ENCODE measurements at regions not wholly inside any gene's neighbourhood (a gene's known extent, or its start where the extent isn't known, plus 50 kb on each side); places are given as distances from the start of the nearest gene placed in this dataset.
"Not testable (repeated sequence)": the region's sequence is repeated elsewhere in the genome, so short reads cannot be mapped to it uniquely, and the experiment has no call there.

DNA sequence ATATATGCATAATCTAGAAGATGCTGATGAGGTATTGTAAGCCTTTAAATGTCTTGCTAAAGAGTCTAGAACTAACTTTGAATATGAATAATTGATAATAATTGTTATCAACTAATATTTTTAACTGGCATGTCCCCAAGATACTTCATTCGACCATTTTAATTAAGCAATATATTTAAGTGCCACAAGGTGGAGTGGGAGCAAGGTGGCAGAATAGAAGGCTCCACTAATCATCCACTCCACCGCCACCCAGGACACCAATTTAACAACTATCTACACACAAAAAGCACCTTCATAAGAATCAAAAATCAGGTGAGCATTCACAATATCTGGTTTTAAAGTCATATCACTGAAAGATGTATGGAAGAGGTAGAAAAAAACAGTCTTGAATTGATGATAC, 409.6 kb downstream of the SEC23A start:
- no peak for DNase-seq

DNA sequence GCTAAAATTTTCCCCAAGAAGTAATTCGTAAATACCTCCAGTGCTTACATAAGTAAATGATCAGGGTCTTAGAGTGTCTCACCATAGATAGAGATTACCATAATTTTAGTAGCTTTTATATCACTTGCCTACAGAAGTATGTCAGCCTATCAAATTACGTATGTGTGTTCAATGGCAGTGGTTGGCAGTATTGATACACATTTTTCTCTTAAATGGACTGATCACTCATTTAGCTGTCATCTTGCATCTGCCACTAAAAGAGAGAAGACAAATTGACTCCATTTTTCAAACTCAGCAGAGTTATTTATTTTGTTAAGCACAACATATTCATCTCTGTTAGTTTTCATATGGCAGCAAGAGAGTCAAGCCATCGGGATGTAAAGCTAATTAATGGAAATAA, 413.1 kb upstream of the CLEC14A start:
- no peak for DNase-seq

DNA sequence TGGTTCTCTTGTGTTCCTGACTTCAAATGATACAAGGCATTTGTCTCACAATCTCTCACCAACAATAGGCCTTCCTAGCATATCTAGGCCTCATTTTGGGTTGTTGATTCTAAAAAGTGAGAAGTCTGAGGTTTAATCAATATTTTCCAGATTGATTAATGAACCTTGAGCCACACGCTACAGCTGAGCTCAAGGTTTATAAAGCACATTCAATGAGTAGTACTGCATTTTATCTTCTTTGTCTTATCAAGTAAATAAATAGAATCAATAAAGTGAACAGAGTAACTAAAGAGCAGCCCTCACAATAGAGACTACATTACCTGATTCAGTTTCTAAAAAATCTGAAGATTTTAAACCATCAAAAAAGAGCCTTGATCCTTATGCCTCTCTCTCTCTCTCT, 407.5 kb upstream of the CLEC14A start:
- no peak for DNase-seq

DNA sequence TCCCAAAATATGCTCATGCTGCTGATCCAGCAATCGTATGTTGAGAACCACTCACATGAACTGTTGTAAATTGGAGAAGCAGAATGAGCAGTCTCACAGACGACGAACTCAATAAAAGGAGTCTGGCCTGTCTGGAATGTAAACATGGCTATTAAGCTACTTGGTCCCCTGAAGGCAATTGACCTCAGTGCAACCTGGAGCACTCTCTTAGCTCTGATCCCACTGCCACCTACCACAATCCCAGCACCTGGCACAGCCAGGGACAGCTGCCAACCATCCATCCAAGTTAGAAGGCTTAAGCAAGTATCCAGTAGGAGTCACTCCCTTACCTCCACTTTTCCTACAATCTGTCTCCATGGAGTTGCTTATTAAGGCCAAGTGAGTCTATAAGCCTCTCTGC, 406.9 kb upstream of the CLEC14A start:
- no peak for DNase-seq

DNA sequence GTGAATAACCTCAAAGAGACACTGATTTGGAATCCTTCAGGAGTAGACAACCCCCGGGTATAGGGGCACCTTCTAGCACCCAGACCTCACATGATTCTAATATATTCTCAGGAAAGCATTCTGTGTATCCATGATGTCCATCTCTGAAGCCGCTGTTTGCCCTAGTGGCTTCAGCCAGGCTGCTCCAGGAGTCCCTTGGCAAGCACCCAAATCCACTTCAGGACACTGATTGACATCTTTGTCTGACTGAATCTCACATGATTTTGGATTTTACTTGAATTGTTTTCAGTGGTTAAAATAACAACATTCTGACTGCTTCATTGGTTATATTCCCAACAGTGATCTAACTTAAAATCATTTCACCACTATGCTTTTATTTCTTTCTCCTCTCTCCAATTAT, 390.5 kb upstream of the CLEC14A start:
- no peak for DNase-seq

DNA sequence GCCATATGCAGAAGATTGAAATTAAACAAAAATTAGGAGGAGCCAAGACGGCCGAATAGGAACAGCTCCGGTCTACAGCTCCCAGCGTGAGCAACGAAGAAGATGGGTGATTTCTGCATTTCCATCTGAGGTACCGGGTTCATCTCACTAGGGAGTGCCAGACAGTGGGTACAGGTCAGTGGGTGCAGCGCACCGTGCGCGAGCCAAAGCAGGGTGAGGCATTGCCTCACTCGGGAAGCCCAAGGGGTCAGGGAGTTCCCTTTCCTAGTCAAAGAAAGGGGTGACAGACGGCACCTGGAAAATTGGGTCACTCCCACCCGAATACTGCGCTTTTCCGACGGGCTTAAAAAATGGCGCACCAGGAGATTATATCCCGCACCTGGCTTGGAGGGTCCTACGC, 379.0 kb upstream of the CLEC14A start:
- DNase-seq, result not testable (repeated sequence)

DNA sequence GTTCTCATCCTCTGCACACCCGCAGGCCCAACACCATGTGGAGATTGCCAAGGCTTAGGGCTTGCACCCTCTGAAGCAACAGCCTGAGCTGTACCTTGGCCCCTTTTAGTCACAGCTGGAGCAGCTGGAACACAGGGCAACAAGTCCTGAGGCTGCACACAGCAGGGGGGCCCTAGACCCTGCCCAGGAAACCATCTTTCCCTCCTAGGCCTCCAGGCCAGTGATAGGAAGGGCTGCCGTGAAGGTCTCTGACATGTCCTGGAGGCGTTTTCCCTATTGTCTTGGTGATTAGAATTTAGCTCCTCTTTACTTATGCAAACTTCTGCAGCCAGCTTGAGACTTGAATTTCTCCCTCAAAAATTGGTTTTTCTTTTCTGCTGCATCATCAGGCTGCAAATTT, 373.5 kb upstream of the CLEC14A start:
- no peak for DNase-seq

DNA sequence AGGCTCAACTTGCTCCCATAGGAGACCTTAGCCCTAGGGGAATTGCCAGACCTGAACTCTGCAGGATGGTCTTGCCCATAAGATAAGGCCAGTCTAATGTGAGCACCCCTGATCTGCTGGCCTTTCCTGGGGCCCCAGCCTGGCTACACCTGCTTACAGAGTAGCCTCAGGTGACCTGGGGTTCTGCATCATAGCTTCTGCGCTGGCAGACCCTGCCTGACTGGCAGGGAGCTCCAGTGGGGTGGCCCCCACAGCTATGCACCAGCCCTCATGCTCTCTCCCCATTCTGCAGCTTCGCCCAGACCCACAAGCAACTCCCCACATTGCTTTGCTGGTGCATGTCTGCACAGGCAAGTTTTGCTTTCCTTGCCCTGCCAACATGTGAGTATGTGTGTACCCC, 371.3 kb upstream of the CLEC14A start:
- no peak for DNase-seq

DNA sequence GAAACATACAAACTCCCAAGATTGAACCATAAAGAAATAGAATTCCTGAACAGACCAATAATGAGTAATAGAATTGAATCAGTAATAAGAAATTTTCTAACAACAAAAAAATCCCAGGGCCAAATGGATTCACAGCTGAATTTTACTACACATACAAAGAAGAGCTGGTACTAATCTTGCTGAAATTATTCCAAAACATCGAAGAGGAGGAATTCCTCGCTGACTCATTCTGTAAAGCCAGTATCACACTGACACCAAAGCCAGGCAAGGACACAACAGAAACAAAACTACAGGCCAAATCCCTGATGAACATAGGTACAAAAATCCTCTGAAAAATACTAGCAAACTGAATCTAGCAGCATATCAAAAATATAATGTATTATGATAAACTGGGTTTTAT, 367.8 kb upstream of the CLEC14A start:
- DNase-seq, result no peak

DNA sequence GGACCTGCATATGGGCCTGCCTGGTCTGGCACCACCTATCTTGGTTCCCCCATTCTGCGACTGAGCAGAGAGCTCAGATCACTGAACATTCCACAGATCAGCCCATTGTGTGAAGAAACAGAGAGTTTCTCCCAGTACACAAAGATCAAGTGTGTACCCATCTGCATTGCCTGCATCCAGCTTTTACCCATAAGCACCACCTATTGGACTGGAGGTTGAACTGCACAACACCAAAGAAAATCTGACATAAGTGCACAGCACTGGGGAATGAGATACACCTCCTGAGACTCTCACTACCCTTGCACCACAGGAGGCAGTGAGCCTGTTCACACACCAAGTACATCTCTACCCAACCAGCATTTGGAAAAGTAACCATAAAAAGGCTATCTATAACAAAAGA, 362.6 kb upstream of the CLEC14A start:
- no peak for DNase-seq

DNA sequence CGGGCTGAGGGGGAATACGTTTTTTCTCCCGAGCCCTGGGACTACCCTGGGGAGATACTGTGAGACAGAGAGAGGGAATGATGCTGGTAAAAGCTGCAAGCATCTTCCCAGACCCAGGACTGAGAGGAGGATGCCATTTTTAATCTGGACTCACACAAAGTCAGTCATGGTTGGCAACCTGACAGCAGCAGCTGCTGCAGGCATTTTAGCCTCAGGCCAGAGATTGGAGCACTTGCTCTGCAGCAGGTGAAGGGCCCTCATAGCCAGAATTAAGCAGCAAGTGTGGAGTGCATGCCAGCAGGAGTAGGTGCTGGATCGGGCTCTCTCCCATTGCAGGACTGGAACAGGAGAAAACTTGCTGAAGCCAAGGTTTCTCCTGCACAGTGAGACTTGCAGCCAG, 361.1 kb upstream of the CLEC14A start:
- peak; percentile 13 for DNase-seq

DNA sequence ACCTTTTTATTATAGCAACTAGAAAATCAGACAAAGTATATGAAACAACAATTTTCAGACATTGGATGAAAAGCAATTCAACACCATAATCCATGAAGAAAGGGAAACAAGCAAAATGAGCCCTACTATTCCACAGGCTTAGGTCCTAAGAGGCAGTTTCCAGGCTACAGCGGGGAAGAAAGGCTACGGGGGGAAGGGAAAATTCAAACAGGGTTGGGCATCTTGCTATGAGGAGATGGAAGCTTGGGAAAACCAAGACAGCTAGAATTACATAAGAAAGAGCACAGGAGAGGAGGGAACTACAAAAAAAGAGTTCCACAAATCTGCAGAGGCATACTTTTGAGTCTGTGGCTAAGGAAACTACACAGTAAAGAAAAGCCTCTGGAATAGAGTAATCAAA, 356.0 kb upstream of the CLEC14A start:
- no peak for DNase-seq

DNA sequence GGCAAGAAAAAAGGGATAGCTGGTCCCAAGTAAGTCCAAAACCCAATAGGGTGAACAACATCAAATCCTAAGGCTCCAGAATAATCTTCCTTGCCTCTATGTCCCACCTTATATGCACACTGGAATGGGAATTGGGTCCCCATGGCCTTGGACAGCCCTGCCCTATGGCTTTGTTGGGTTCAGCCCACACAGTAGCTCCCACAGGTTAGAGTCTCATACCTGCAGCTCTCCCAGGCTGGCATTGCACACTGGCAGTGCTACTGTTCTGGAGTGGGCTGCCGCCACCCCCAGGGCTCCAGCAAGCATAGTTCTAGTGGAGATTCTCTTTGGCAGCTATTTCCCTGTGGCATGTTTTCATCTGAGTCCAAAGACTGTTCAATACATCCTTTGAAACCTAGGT, 352.4 kb upstream of the CLEC14A start:
- no peak for DNase-seq

DNA sequence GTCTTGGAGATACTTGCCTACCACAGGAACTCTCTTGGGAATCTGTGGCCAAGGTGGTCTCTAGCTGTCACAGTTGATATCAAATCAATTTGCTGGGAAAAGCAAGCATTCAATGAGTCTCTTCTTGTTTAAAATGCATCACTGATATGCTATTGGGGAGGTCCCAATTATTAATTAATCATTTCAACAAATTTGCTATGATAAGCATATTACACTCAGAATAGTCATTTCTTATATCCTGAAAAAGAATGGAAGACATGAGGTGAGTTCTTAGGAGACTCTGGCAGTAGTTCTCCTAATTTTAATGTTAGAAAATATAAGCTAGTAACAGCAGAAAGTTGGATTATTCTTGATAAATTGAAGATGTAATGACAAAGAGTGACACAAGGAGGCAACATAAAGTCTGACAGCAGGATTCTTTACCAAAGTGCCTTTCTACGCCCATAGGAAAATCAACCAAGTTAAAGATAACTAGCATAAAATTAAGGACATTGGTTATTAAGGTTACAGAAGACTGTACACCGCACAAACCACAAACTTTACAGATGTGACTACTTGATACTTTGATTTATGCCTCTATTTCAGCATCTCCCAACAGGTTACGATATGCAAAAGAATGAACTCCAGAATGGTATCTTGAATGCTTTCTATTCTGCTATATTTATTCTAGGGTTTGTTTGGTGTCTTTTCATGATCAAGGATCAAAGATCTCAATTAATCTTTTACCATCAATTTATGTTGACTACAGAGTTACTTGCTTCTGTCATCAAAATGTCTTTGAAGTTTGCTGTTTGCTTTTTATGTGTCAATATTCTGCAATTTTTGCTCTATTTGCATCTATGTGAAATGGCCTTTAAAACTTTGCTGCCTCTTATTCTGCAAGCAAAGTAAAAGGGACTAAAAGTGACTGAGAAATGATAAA, 349.6 kb upstream of the CLEC14A start:
- DNase-seq, result no peak

DNA sequence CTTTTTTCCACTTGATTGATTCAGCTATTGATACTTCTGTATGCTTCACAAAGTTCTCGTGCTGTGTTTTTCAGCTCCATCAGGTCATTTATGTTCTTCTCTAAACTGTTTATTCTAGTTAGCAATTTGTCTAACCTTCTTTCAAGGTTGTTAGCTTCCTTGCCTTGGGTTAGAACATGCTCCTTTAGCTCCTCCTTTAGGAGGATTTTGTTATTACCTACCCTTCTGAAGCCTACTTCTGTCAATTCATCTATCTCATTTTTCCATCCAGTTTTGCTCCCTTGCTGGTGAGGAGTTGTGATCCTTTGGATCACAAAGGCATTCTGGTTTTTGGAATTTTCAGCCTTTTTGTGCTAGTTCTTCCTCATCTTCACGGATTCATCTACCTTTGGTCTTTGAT, 344.7 kb upstream of the CLEC14A start:
- not testable (repeated sequence) for DNase-seq

DNA sequence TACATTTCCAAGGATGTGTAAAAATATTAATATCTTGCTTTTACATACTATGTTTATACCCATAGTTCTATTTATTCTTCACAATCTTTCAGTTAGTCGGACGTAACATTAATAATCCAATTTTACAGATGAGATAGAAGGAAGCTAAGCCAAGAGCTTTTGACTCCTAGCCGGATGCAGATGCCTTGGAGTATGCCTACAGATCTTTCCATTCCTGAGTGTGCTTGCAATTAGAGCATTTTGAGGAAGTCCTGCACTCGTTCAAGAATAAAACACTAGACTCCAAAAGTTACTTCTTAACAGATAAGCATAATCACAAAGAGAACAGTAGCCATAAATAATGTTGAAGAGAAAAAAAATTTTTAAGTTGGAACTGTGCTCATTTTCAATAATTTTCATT, 337.6 kb upstream of the CLEC14A start:
- DNase-seq, result no peak

DNA sequence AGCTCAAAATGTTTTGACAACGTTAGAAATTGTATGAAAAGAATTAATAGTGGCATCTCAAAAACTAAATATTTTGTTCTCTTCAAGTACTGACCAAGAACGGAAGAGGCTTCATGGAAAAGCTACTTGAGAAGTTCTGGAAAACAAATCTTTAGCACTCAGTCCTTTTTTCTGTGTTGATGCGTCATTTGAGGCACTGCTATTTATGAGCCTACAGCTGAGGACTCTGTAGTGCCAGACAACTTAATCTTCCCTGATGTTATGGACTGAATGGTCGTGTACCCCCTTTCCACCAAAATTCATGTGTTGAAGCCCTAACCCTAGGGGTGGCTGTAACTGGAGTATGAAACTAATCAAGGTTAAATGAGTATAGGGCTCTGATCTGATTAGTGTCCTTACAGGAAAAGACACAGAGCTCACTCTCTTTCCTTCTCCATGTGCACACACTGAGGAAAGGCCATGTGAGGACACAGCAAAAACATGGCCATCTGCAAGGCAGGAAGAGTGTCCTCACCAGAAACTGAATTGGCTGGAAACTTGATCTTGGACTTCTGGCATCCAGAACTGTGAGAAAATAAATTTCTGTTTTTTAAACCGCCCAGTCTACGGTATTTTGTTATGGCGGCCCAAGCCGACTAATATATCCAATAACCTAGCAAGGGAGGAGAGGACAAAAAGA, 337.0 kb upstream of the CLEC14A start:
- no peak for DNase-seq

DNA sequence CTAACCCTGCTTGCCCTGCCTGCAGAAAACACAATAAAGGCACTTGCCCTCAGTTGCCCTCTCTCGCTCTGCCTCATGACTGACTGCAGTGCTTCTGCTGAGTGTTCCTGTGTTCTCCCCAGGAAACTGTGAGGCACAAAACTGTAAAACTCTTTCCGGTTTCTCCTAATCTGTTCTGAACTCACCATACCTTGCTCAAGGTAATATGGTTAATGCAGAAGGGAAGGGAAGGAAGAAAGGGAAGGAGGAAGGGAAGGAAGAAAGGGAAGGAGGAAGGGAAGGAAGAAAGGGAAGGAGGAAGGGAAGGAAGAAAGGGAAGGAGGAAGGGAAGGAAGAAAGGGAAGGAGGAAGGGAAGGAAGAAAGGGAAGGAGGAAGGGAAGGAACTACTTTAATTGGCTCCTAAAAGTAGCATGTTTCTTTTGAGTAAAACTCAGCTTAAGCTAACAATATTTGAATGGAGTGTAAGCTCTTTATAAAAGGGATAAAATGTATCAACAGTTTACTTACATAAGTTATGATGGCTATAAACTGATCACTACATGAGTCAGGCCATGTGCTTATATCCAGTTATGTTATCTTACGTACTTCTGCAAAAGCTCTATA, 334.0 kb upstream of the CLEC14A start:
- no peak for DNase-seq

DNA sequence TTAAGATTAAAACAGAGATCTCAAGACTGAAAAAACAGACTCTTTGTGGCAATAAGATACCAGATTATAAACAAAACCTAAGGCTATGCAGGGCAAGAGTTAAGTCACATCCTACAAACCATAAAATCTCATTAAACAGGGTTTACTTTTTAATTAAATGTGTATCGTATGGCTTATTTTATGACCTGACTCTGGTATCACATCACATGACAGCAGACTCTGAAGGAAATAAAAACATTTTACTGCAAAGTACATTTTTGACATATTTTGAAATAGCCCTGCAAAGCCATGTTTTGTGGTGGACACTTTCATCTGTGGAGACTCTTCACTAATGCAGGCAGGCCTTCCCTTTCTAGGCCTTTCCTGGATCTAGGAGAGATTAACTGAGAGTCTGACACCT, 327.6 kb upstream of the CLEC14A start:
- DNase-seq, result no peak

DNA sequence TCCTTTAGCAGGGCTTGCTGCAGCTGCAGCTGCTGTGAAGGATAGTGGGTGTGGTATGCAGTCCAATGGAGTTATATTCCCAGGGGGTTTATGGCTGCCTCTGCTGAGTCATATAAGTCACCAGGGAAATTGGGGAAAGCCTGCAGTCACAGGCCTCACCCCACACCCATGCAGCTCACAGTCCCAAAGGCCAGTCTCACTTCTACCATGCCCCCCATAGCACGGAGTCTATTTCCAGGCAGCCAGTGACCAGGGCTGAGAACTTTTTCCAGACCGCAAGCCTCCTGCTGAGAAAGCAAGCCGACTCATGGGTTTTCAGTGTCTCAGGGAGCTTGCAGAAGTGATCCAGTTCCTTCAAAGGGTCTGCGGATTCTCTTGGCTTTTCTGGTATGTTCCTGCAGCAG, 322.4 kb upstream of the CLEC14A start:
- no peak for DNase-seq

DNA sequence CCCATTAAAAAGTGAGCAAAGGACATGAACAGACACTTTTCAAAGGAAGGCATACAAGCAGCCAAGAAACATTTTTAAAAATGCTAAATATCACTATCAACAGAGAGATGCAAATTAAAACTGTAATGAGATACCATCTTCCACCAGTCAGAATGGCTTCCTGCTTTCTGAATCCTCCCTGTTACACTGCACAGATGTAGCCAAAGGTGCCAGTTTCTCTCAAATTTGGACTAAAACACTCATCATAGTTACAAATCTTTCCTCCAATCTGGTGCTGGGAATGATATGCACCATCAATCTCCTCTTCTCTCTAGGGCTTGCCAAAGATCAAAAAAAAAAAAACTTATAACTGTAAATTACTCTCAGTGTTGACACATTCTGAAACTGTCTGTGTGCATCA, 311.8 kb upstream of the CLEC14A start:
- DNase-seq, result no peak

DNA sequence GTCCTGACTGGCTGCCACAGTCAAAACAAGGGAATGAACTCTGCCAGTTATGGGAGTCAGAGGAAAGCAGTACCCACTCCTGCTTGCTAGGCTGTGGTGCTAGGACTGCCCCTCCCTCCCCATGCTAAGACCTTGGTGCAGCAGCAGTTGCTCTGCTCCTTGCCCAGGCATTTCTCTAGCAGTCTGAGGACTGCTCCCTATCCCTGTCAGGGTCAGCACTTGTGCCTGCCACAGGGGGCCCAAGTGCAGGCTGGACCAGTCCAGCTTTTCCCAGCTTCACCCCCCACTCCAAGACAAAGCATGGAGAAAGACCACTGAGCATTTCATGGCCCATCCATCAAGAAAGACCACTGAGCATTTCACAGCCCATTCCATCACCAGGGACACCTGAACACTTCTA, 305.8 kb upstream of the CLEC14A start:
- no peak for DNase-seq

DNA sequence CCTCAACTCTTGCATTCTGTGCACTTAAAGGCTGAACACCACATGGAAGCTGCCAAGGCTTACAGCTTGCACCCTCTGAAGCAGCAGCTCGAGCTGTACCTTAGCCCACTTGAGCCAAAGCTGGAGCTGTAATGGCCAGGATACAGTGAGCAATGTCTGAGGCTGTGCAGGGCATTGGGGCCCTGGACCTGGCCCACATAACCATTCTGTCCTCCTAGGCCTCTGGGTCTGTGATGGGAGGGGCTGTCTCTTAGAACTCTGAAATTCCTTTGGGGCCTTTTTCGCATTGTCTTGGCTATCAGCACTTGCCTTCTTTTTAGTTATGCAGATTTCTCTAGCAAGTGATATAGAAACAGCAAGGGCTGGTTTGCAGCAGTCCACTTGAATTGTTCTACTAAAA, 303.8 kb upstream of the CLEC14A start:
- no peak for DNase-seq

DNA sequence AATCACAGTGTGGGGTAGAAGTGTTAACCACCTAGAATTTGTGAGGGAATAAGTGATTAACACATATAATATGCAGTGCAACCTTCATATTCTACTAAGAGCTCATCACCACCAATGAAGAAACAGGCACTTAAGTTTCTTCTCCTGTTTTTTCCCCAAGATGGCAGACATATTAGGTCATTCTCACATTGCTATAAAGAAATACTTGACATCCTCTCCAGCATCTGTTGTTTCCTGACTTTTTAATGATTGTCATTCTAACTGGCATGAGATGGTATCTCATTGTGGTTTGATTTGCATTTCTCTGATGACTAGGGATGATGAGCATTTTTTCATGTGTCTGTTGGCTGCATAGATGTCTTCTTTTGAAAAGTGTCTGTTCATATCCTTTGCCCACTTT, 301.5 kb upstream of the CLEC14A start:
- DNase-seq, result not testable (repeated sequence)

Data from SHP77 treated with DMSO at 0.1 percent for 48 hours (cell line).